Activated CD8-positive, alpha-beta T cell treated with anti-CD3 and anti-CD28 coated beads, Interleukin-2, amount 10 ng/mL, durations not matched to agents 7 days and 5 days (primary cell): ENCODE measurements at regions not wholly inside any gene's neighbourhood (a gene's known extent, or its start where the extent isn't known, plus 50 kb on each side); places are given as distances from the start of the nearest gene placed in this dataset.

Experiments used
- ATAC-seq: fragments of 150-1000 bp; cut with Tn5 transposase; one replicate; pipeline ENCODE4 v1.10.0; 2021; ENCODE audit warnings: moderate library complexity
- CTCF ChIA-PET: fragments of 350-600 bp; sonication (Branson Sonifier 250); formaldehyde crosslinking; loops from one replicate; lab custom pipeline; 2021; ENCODE audit warnings: antibody characterized with exemption; lab: Charles Lee
- POLR2A ChIA-PET: fragments of 350-600 bp; sonication (Branson Sonifier 250); formaldehyde crosslinking; loops from one replicate; lab custom pipeline; 2021; ENCODE audit warnings: antibody characterized with exemption; lab: Charles Lee
- DNase-seq: peaks from one replicate; pipeline ENCODE4 v3.0.0-alpha.2; 2020
- H3K27ac Mint-ChIP-seq: one replicate; pipeline ENCODE4 v1.8.0; 2021; ENCODE audit warnings: mild to moderate bottlenecking, mixed read lengths
- H3K27me3 Mint-ChIP-seq: one replicate; pipeline ENCODE4 v1.8.0; 2021; ENCODE audit warnings: low read depth, mixed read lengths
- H3K36me3 Mint-ChIP-seq: one replicate; pipeline ENCODE4 v1.8.0; 2021; ENCODE audit warnings: low read depth, mixed read lengths
- H3K4me1 Mint-ChIP-seq: one replicate; pipeline ENCODE4 v1.8.0; 2021; ENCODE audit warnings: low read depth, mixed read lengths
- H3K4me3 Mint-ChIP-seq: one replicate; pipeline ENCODE4 v1.8.0; 2021; ENCODE audit warnings: mild to moderate bottlenecking, mixed read lengths
- H3K9me3 Mint-ChIP-seq: one replicate; pipeline ENCODE4 v1.8.0; 2022; ENCODE audit warnings: mixed read lengths; ENCODE audit not compliant: insufficient read depth

DNA sequence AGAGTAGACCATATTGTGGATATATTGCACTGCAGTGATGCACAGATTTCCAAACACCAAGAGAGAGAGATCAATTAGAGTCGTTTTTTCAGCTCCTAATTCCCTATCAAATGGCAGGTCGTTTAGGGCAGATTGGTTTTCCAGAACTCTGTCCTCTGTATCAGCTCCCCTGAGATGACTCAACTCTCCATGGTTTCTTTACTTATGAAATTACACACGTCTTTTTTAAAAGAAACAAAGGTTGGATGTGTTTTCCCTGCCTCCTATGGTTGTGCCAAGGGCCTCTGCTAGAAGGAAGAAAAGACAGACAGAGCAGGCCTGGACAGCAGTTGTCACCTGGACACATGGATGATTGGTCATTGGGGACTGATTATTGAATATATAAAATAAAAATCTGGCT is 478.1 kb upstream of the NBEA start:
- Mint-ChIP-seq H3K27ac (no peak overlapping the region), H3K4me1 (no peaks in the 10 kb centered on the region), H3K4me3 (no peak overlapping the region), H3K27me3 (no peaks in the 10 kb centered on the region), H3K36me3 (no peaks in the 10 kb centered on the region), H3K9me3 (no peaks in the 10 kb centered on the region)
- DNase-seq (no peak), ATAC-seq (no peak)
- CTCF ChIA-PET: no interaction called here
- POLR2A ChIA-PET: no interaction called here

GRCh38 chr13:34465423-34465922 is 476.6 kb upstream of the NBEA start:
- no peaks in the 10 kb centered on the region for H3K36me3 Mint-ChIP-seq
- POLR2A ChIA-PET: no interaction called here
- CTCF ChIA-PET: no interaction called here
- H3K4me1 Mint-ChIP-seq: no peaks in the 10 kb centered on the region
- no peaks in the 10 kb centered on the region for H3K9me3 Mint-ChIP-seq
- H3K27me3 Mint-ChIP-seq: no peaks in the 10 kb centered on the region
- ATAC-seq: no peak
- DNase-seq: no peak
- no peak overlapping the region for H3K27ac Mint-ChIP-seq
- no peak overlapping the region for H3K4me3 Mint-ChIP-seq

- POLR2A ChIA-PET: no interaction called here
- H3K36me3 Mint-ChIP-seq: no peaks in the 10 kb centered on the region
These were observed 475.8 kb upstream of the NBEA start for GRCh38 chr13:34466301-34466700.

GRCh38 chr13:34467450-34468083 is 474.5 kb upstream of the NBEA start:
- Mint-ChIP-seq H3K4me1 (no peaks in the 10 kb centered on the region), H3K9me3 (peaks cover 7% of the 10 kb centered on the region), H3K36me3 (no peaks in the 10 kb centered on the region), H3K4me3 (no peak overlapping the region), H3K27me3 (no peaks in the 10 kb centered on the region), H3K27ac (no peak overlapping the region)
- DNase-seq: no peak
- ChIA-PET CTCF (no interaction called here), POLR2A (no interaction called here)
- ATAC-seq: no peak

More at GRCh38 chr13:34466301-34466700, 475.8 kb upstream of the NBEA start:
- DNase-seq (no peak), ATAC-seq (no peak)
- H3K4me3 Mint-ChIP-seq: no peak overlapping the region
- no peaks in the 10 kb centered on the region for H3K4me1 Mint-ChIP-seq
- no peaks in the 10 kb centered on the region for H3K27me3 Mint-ChIP-seq
- CTCF ChIA-PET: no interaction called here
- peaks cover 7% of the 10 kb centered on the region for H3K9me3 Mint-ChIP-seq
- no peak overlapping the region for H3K27ac Mint-ChIP-seq

DNA sequence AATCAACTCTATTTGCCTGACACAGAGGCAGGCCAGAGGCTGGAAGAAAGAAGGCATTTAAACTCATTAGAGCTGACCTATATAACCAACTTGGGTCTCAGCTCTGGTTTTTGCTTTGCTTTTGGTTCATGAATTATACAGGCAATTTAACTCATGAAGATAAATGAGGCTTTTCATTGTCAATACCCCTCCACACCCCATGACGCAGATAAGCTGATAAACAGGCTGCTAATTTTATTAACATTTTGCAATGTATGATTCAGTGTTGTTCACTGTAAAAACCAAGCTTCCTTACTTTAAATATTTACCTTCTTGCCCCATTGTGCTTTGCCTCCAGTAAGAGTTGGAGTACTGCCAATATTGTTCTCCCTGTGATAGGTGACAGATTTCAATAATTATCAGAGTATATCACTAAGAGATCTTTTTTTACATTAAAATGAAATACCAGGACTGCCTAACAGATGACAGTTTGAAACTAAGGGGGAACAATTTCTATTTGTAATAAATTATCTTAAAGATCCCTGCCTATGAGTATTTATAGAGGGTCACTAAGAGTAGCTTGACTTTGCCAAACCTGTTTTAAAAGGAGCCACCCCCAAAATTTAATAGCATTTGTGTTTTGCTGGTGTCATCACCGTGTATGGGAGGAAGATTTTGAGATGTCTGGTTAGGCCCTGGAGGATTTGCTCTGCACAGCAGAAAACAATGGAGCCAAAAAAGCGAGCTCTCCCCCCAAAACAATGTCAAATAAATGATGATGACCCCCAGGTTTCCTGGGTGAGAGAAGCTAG is 472.7 kb upstream of the NBEA start:
- POLR2A ChIA-PET: no interaction called here
- no peak for DNase-seq
- H3K9me3 Mint-ChIP-seq: peaks cover 7% of the 10 kb centered on the region
- CTCF ChIA-PET: no interaction called here
- no peaks in the 10 kb centered on the region for H3K4me1 Mint-ChIP-seq
- H3K4me3 Mint-ChIP-seq: no peak overlapping the region
- no peak for ATAC-seq
- no peaks in the 10 kb centered on the region for H3K27me3 Mint-ChIP-seq
- H3K36me3 Mint-ChIP-seq: no peaks in the 10 kb centered on the region
- H3K27ac Mint-ChIP-seq: no peak overlapping the region

DNA sequence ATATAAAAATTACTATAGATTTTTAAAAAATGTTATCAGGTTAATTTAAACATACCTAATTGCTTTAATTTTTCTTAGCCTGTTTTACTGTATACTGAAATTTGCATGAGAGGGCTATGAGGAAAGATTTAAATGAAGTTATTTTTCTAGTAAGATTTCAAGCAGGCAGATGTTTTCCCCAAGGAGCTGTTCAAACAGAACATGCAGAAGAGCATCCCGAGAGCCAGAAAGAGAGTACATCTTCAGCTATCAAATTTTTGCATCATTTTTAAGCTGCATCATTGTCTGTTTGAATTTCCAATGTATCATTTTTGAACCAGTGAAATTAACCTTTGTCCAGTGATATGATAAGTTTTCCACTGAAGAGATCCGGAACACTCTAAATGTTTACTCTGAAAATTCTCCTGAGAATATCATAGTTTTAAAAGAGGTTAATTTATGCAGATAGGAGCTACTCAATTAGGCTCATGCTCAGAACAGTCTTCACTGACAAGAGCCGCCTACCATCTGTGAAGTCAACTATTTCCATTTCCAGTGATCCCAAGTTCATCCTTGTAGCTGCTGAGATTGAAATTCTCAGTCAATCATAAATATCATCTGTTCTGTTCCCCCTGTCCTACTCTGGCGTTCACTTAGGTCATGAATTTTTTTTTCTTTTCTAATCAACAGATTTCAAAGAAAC is 467.7 kb upstream of the NBEA start:
- Mint-ChIP-seq H3K9me3 (peaks cover 8% of the 10 kb centered on the region), H3K27me3 (no peaks in the 10 kb centered on the region), H3K27ac (no peak overlapping the region), H3K36me3 (no peaks in the 10 kb centered on the region), H3K4me3 (no peak overlapping the region), H3K4me1 (no peaks in the 10 kb centered on the region)
- ATAC-seq: no peak
- CTCF ChIA-PET: no interaction called here
- POLR2A ChIA-PET: no interaction called here
- no peak for DNase-seq

- no peak overlapping the region for H3K4me3 Mint-ChIP-seq
- no peak overlapping the region for H3K27ac Mint-ChIP-seq
- H3K4me1 Mint-ChIP-seq: no peaks in the 10 kb centered on the region
- ChIA-PET POLR2A (no interaction called here), CTCF (no interaction called here)
- ATAC-seq: no peak
- no peak for DNase-seq
- no peaks in the 10 kb centered on the region for H3K36me3 Mint-ChIP-seq
- no peaks in the 10 kb centered on the region for H3K27me3 Mint-ChIP-seq
- peaks cover 5% of the 10 kb centered on the region for H3K9me3 Mint-ChIP-seq
These were observed 463.7 kb upstream of the NBEA start for GRCh38 chr13:34478376-34478775.

GRCh38 chr13:34502011-34502410 is 440.1 kb upstream of the NBEA start:
- H3K27ac Mint-ChIP-seq: no peak overlapping the region
- no peaks in the 10 kb centered on the region for H3K4me1 Mint-ChIP-seq
- ChIA-PET CTCF (no interaction called here), POLR2A (no interaction called here)
- H3K27me3 Mint-ChIP-seq: no peaks in the 10 kb centered on the region
- no peaks in the 10 kb centered on the region for H3K36me3 Mint-ChIP-seq
- H3K9me3 Mint-ChIP-seq: peaks cover 3% of the 10 kb centered on the region
- H3K4me3 Mint-ChIP-seq: no peak overlapping the region
- no peak for ATAC-seq
- no peak for DNase-seq

GRCh38 chr13:34502621-34503020 is 439.4 kb upstream of the NBEA start:
- Mint-ChIP-seq H3K9me3 (peaks cover 3% of the 10 kb centered on the region), H3K27me3 (no peaks in the 10 kb centered on the region), H3K27ac (no peak overlapping the region), H3K4me1 (no peaks in the 10 kb centered on the region), H3K4me3 (no peak overlapping the region), H3K36me3 (no peaks in the 10 kb centered on the region)
- ChIA-PET CTCF (no interaction called here), POLR2A (no interaction called here)
- no peak for ATAC-seq
- no peak for DNase-seq

- H3K27ac Mint-ChIP-seq: no peak overlapping the region
These were observed 435.3 kb upstream of the NBEA start for GRCh38 chr13:34506796-34507195.

DNA sequence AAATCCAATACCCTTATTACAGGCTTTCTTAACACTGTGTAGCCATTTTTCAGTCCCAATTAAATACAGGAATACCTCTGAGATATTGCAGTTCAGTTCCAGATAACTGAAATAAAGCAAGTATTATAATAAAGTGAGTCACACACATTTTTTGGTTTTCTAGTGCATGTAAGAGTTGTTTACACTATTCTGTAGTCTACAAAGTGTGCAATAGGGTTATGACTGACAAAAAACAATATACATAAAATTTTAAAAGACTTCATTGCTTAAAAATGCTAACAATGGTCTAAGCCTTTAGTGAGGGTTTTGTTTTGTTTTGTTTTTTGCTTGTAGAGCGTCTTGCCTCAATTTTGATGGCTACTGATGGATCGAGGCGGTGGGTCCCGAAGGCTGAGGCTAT is 434.4 kb upstream of the NBEA start:
- ATAC-seq (no peak), DNase-seq (no peak)
- Mint-ChIP-seq H3K27me3 (no peaks in the 10 kb centered on the region), H3K4me1 (no peaks in the 10 kb centered on the region), H3K4me3 (no peak overlapping the region), H3K36me3 (no peaks in the 10 kb centered on the region), H3K27ac (no peak overlapping the region), H3K9me3 (peaks cover 14% of the 10 kb centered on the region)
- ChIA-PET CTCF (no interaction called here), POLR2A (no interaction called here)

More at GRCh38 chr13:34506796-34507195, 435.3 kb upstream of the NBEA start:
- Mint-ChIP-seq H3K9me3 (peaks cover 14% of the 10 kb centered on the region), H3K36me3 (no peaks in the 10 kb centered on the region), H3K4me1 (no peaks in the 10 kb centered on the region), H3K27me3 (no peaks in the 10 kb centered on the region), H3K4me3 (no peak overlapping the region)
- ATAC-seq (no peak), DNase-seq (no peak)
- ChIA-PET POLR2A (no interaction called here), CTCF (no interaction called here)

DNA sequence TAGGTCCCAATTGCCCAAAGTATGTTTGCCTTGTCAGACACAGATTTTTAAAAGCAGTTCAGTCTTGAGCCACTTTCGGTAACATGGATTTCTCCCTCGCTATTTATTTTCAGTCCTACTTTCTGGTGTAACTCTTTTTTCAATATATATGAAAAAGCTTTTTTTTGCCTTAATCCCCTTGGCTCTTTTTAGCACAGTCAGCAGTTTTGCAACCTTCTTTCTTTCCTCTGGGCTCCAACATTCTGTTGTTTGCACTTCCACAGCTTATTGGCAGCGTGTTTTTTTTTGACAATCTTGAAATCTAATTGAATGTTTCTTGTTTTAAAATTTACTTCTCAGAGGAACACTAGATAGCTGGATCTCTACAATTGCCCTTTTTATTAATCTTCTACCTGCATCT is 429.3 kb upstream of the NBEA start:
- DNase-seq (no peak), ATAC-seq (no peak)
- ChIA-PET POLR2A (no interaction called here), CTCF (no interaction called here)
- H3K9me3 Mint-ChIP-seq: peaks cover 10% of the 10 kb centered on the region
- no peak overlapping the region for H3K27ac Mint-ChIP-seq
- no peaks in the 10 kb centered on the region for H3K4me1 Mint-ChIP-seq
- no peaks in the 10 kb centered on the region for H3K36me3 Mint-ChIP-seq
- no peak overlapping the region for H3K4me3 Mint-ChIP-seq
- no peaks in the 10 kb centered on the region for H3K27me3 Mint-ChIP-seq
